MCF 10A (cell line): ENCODE measurements at regions not wholly inside any gene's neighbourhood (a gene's known extent, or its start where the extent isn't known, plus 50 kb on each side); places are given as distances from the start of the nearest gene placed in this dataset.

Experiments used
- BruUV-seq: library from RNA; stranded (reverse); fragments of 400-500 nt; replicated peaks from 2 replicates; lab custom pipeline; 2021; lab: Mats Ljungman, UMichigan
- CTCF ChIA-PET: fragments of 300-600 bp; sonication (Branson Sonifier 250); formaldehyde crosslinking; extraction: SDS; loops from one replicate; lab custom pipeline; 2021; ENCODE audit warnings: antibody characterized with exemption, inconsistent platforms; lab: Yijun Ruan, JAX
- POLR2A ChIA-PET: fragments of 300-600, 350-650 bp; sonication (Branson Sonifier 250); formaldehyde crosslinking; extraction: SDS; loops from one replicate; lab custom pipeline; 2020; ENCODE audit warnings: antibody characterized with exemption, inconsistent platforms; lab: Yijun Ruan, JAX
- DNase-seq: peaks from one replicate; pipeline ENCODE4 v3.0.0-alpha.2; 2018; ENCODE audit not compliant: unreplicated experiment
- H3K27ac Mint-ChIP-seq: one replicate; pipeline ENCODE4 v1.8.0; 2022; ENCODE audit warnings: mild to moderate bottlenecking, low read depth, mixed read lengths; ENCODE audit not compliant: unreplicated experiment
- H3K27me3 Mint-ChIP-seq: one replicate; pipeline ENCODE4 v1.8.0; 2022; ENCODE audit warnings: mixed read lengths; ENCODE audit not compliant: insufficient read depth, unreplicated experiment
- H3K36me3 Mint-ChIP-seq: one replicate; pipeline ENCODE4 v1.8.0; 2022; ENCODE audit warnings: mild to moderate bottlenecking, moderate library complexity, mixed read lengths; ENCODE audit not compliant: insufficient read depth, unreplicated experiment
- H3K4me1 Mint-ChIP-seq: one replicate; pipeline ENCODE4 v1.8.0; 2022; ENCODE audit warnings: mixed read lengths; ENCODE audit not compliant: insufficient read depth, unreplicated experiment
- H3K4me3 Mint-ChIP-seq: one replicate; pipeline ENCODE4 v1.8.0; 2022; ENCODE audit warnings: mild to moderate bottlenecking, moderate library complexity, mixed read lengths; ENCODE audit not compliant: unreplicated experiment
- H3K9me3 Mint-ChIP-seq: one replicate; pipeline ENCODE4 v1.8.0; 2022; ENCODE audit warnings: mixed read lengths; ENCODE audit not compliant: unreplicated experiment
- intact Hi-C: fragments of 100-400 bp; cut with micrococcal nuclease; formaldehyde crosslinking; loops from 2 replicates; pipeline ENCODE4 v1.14.1; 2022
- TF ChIP-seq, protein P1 (sequence below): fragments of 200-600 bp; IDR thresholded peaks from one replicate; pipeline ENCODE4 v1.8.0; 2022; ENCODE audit warnings: antibody characterized with exemption, mild to moderate bottlenecking; ENCODE audit not compliant: unreplicated experiment

DNA sequence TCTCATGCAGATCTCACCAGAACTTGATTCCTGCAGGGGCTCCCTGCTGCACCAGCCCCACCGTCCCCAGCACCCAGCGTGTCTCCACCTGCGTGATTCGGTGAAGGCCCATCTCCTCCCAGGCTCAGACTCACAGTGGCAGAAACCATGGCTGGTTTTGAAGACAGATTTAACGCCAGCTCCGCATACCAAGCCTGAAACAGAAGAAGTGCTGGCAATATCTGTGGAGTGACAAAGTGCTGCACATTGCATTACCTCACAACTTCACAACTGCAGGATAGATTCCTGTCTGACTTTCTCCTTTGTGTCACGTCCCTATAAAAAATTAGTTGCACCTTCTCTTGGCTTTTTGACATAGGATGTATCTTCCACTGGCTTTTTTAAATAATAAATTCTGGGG is 120.7 kb downstream of the TTLL2 start:
- CTCF ChIA-PET, result interaction anchor here (0.6 kb wide), 1 partner anchor 246 kb away, joined by 4 read pairs; no protein-coding TSS in a partner anchor

GRCh38 chr6:167446046-167446445 is 121.2 kb downstream of the TTLL2 start:
- H3K27me3 Mint-ChIP-seq, result peaks cover 44% of the 10 kb centered on the region
- no TSS peak for BruUV-seq
- intact Hi-C loops, result no loop called here
- TF ChIP-seq, protein P1, sequence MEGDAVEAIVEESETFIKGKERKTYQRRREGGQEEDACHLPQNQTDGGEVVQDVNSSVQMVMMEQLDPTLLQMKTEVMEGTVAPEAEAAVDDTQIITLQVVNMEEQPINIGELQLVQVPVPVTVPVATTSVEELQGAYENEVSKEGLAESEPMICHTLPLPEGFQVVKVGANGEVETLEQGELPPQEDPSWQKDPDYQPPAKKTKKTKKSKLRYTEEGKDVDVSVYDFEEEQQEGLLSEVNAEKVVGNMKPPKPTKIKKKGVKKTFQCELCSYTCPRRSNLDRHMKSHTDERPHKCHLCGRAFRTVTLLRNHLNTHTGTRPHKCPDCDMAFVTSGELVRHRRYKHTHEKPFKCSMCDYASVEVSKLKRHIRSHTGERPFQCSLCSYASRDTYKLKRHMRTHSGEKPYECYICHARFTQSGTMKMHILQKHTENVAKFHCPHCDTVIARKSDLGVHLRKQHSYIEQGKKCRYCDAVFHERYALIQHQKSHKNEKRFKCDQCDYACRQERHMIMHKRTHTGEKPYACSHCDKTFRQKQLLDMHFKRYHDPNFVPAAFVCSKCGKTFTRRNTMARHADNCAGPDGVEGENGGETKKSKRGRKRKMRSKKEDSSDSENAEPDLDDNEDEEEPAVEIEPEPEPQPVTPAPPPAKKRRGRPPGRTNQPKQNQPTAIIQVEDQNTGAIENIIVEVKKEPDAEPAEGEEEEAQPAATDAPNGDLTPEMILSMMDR, result no peak
- no peak for DNase-seq
- H3K27ac Mint-ChIP-seq, result no peak overlapping the region
- H3K4me1 Mint-ChIP-seq, result no peaks in the 10 kb centered on the region
- H3K36me3 Mint-ChIP-seq, result no peaks in the 10 kb centered on the region
- H3K4me3 Mint-ChIP-seq, result no peak overlapping the region
- H3K9me3 Mint-ChIP-seq, result no peaks in the 10 kb centered on the region
- CTCF ChIA-PET, result interaction anchor here (0.6 kb wide), 1 partner anchor 246 kb away, joined by 4 read pairs; no protein-coding TSS in a partner anchor
- POLR2A ChIA-PET, result no interaction called here

More for the DNA sequence above, 120.7 kb downstream of the TTLL2 start:
- POLR2A ChIA-PET, result no interaction called here
- H3K36me3 Mint-ChIP-seq, result no peaks in the 10 kb centered on the region
- no TSS peak for BruUV-seq
- no peaks in the 10 kb centered on the region for H3K4me1 Mint-ChIP-seq
- no peak overlapping the region for H3K4me3 Mint-ChIP-seq
- no peaks in the 10 kb centered on the region for H3K9me3 Mint-ChIP-seq
- DNase-seq, result no peak
- no peak overlapping the region for H3K27ac Mint-ChIP-seq
- TF ChIP-seq, protein P1, result no peak
- intact Hi-C loops, result no loop called here
- H3K27me3 Mint-ChIP-seq, result peaks cover 44% of the 10 kb centered on the region

- TF ChIP-seq, protein P1, result no peak
- Mint-ChIP-seq H3K36me3 (no peaks in the 10 kb centered on the region), H3K27ac (no peak overlapping the region), H3K9me3 (no peaks in the 10 kb centered on the region), H3K27me3 (peaks cover 47% of the 10 kb centered on the region), H3K4me3 (no peak overlapping the region), H3K4me1 (no peaks in the 10 kb centered on the region)
- DNase-seq, result no peak
- intact Hi-C loops, result no loop called here
- no TSS peak for BruUV-seq
- CTCF ChIA-PET, result no interaction called here
- POLR2A ChIA-PET, result no interaction called here
Measured at GRCh38 chr6:167446971-167447370, 122.1 kb downstream of the TTLL2 start.

GRCh38 chr6:167448378-167448777 is 123.5 kb downstream of the TTLL2 start:
- intact Hi-C loops, result no loop called here
- H3K27ac Mint-ChIP-seq, result no peak overlapping the region

More at GRCh38 chr6:167448378-167448777, 123.5 kb downstream of the TTLL2 start:
- DNase-seq, result no peak
- ChIA-PET CTCF (no interaction called here), POLR2A (interaction anchor here (0.6 kb wide), 1 partner anchor 8 kb away, joined by 3 read pairs; no protein-coding TSS in a partner anchor)
- TF ChIP-seq, protein P1, result no peak
- H3K4me1 Mint-ChIP-seq, result no peaks in the 10 kb centered on the region
- no peaks in the 10 kb centered on the region for H3K36me3 Mint-ChIP-seq
- no peak overlapping the region for H3K4me3 Mint-ChIP-seq
- BruUV-seq, result no TSS peak
- H3K9me3 Mint-ChIP-seq, result no peaks in the 10 kb centered on the region
- peaks cover 35% of the 10 kb centered on the region for H3K27me3 Mint-ChIP-seq
